ENCODE measurements at regions not wholly inside any gene's neighbourhood (a gene's known extent, or its start where the extent isn't known, plus 50 kb on each side); places are given as distances from the start of the nearest gene placed in this dataset.

DNA sequence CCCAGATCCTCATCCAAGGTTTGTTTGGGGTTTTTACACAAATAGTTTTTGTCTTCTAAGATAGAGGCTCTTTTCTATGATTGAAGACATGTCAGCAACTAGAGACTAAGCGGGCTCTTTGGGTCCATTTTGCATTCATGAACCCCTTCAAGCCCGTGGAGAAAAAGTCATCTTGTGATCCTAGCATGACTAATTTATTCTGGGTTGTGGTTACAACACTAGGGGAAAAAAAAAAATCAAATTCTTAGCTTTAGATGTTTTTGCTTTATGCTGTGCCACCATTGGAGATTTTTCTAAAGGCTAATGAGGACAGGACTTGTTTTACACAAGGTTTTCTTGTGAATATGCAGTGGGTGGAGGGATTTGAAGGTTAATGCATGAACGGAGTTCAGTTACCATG is 440.0 kb downstream of the PCDH7 start:
- no peak overlapping the region for H3K4me3 ChIP-seq (ENCODE audit: low read depth, low read length)
- DNase-seq (ENCODE audit: low read depth): no peak
- TF ChIP-seq, protein P1, sequence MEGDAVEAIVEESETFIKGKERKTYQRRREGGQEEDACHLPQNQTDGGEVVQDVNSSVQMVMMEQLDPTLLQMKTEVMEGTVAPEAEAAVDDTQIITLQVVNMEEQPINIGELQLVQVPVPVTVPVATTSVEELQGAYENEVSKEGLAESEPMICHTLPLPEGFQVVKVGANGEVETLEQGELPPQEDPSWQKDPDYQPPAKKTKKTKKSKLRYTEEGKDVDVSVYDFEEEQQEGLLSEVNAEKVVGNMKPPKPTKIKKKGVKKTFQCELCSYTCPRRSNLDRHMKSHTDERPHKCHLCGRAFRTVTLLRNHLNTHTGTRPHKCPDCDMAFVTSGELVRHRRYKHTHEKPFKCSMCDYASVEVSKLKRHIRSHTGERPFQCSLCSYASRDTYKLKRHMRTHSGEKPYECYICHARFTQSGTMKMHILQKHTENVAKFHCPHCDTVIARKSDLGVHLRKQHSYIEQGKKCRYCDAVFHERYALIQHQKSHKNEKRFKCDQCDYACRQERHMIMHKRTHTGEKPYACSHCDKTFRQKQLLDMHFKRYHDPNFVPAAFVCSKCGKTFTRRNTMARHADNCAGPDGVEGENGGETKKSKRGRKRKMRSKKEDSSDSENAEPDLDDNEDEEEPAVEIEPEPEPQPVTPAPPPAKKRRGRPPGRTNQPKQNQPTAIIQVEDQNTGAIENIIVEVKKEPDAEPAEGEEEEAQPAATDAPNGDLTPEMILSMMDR (conservative IDR thresholded peaks at IDR 0.05; ENCODE audit: low read depth, low read length): no peak

DNA sequence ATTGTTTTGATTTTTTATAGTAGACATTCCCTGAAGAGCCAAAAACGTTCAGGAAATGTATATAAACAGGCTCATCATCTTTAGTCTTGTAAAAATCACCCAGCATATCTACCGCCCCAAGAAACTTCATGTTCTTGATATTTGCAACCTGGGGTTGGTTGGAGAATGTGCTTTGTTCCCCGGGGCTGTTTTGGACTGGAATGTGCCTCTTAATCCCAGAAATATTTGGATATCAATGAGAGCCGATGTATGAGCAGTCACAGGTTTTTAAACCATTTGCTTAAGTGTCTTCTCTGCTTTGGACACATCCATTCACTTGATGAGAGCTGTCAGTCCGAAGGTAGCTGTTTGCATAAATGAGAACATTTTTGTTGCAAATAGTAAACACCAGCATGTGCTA is 449.7 kb downstream of the PCDH7 start:
- no peak overlapping the region for H3K4me3 ChIP-seq (ENCODE audit: low read depth, low read length)
- TF ChIP-seq, protein P1 (conservative IDR thresholded peaks at IDR 0.05; ENCODE audit: low read depth, low read length): no peak
- no peak for DNase-seq (ENCODE audit: low read depth)

DNA sequence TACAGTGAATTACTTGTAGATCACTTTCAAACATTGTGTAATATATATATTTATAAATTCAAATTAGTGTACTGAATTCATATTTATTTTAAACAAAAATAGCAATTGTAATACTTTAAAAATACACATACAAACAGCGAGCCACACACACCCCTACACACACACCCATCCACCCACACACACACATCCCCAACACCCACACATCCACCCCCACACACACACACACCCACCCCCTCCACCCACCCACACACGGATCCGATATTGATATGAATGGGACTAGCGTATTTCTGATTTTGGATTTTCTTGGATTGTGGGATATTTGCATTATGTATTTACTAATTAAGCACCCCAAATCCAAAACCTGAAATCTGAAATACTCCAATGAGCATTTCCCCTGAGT is 451.2 kb downstream of the PCDH7 start:
- DNase-seq (ENCODE audit: low read depth): no peak
- TF ChIP-seq, protein P1 (conservative IDR thresholded peaks at IDR 0.05; ENCODE audit: low read depth, low read length): no peak
- H3K4me3 ChIP-seq (ENCODE audit: low read depth, low read length): no peak overlapping the region

DNA sequence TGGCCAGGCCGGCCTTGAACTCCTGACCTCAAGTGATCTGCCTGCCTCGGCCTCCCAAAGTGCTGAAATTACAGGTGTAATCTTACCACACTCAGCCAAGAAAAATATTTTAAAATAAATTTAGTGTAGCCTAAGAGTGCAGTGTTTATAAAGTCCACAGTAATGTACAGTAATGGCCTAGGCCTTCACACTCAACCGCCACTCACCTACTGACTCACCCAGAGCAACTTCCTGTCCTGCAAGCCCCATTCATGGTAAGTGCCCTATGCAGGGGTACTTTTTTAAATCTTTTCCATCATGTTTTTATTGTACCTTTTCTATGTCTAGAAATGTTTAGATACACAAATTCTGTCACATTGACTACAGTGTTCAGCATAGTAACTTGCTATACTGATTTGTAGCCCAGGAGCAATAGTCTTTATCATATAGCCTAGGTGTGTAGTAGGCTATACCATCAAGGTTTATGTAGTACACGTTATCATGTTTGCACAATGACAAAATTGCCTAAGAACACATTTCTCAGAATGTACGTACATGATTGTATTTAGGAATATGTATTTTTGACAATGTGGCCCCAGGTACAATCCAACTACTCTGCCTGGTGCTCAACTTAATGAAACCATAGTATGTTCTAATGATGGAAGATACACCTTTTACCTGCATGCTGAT is 455.2 kb downstream of the PCDH7 start:
- TF ChIP-seq, protein P1 (conservative IDR thresholded peaks at IDR 0.05; ENCODE audit: low read depth, low read length): no peak
- DNase-seq (ENCODE audit: low read depth): no peak
- no peak overlapping the region for H3K4me3 ChIP-seq (ENCODE audit: low read depth, low read length)

DNA sequence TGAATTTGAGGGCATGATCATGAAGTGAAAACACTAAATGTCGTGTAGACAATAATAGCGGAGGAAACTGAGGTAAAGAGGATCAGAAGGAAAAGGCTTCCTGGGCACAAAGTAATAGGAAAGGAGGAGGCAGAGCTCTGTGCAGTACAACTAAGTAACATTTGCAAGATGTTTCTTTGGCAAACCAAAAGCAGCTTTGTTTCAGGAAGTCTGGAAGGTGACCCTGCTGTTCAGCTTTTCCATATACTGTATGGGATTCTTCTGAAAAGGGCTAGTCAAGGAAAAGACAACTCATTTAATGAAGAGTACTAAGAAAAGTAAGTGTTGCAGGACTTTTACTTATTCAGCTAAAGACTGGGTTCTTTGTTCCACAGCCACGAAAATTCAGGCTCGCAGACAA is 463.1 kb downstream of the PCDH7 start:
- TF ChIP-seq, protein P1 (conservative IDR thresholded peaks at IDR 0.05; ENCODE audit: low read depth, low read length): no peak
- no peak overlapping the region for H3K4me3 ChIP-seq (ENCODE audit: low read depth, low read length)
- no peak for DNase-seq (ENCODE audit: low read depth)

DNA sequence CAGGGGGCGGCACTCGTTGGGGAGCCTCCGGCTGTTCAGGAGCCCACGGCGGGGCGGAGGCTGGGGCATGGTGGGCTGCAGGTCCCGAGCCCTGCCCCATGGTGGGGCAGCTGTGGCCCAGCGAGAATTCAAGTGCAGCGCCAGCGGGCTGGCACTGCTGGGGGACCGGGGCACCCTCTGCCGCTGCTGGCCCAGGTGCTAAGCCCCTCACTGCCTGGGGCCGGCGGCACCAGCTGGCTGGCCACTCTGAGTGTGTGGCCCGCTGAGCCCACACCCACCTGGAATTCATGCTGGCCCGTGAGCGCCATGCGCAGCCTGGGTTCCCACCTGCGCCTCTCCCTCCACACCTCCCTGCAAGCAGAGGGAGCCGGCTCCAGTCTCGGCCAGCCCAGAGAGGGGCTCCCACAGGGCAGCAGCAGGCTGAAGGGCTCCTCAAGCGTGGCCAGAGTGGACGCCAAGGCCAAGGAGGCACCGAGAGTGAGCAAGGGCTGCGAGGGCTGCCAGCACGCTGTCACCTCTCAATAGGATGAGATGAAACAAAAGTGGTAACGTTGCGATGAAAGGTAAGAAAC is 464.9 kb downstream of the PCDH7 start:
- TF ChIP-seq, protein P1 (conservative IDR thresholded peaks at IDR 0.05; ENCODE audit: low read depth, low read length): no peak
- H3K4me3 ChIP-seq (ENCODE audit: low read depth, low read length): no peak overlapping the region
- no peak for DNase-seq (ENCODE audit: low read depth)

DNA sequence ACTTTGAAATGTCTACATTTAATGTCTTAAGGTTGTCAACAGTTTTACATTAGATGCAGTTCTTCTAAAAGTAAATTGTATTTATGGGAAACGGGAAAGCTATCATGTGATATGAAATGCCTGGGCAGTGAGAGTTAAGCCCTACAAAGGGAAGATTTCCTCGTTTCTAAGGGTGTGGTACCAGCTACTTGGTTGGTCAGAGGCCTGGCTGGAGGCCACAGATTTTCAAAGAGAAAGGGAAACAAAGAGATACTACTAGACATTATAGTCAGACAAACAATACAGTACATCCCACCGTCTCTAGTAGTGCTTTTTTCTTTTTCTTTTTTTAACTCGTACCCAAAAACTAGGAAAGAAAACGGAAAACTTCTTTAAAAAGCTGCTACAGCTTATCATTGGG is 467.8 kb downstream of the PCDH7 start:
- DNase-seq (ENCODE audit: low read depth): no peak
- TF ChIP-seq, protein P1 (conservative IDR thresholded peaks at IDR 0.05; ENCODE audit: low read depth, low read length): no peak
- H3K4me3 ChIP-seq (ENCODE audit: low read depth, low read length): no peak overlapping the region
